Prostate gland (tissue), 2 donors: ENCODE measurements at regions not wholly inside any gene's neighbourhood (a gene's known extent, or its start where the extent isn't known, plus 50 kb on each side); places are given as distances from the start of the nearest gene placed in this dataset.
"Not testable (repeated sequence)": the region's sequence is repeated elsewhere in the genome, so short reads cannot be mapped to it uniquely, and the experiment has no call there.

ENCODE experiments used
- DNase-seq: peaks from one replicate; pipeline ENCODE4 v3.0.0-alpha.2; 2019; ENCODE audit warnings: low spot score
- H3K27ac ChIP-seq, 2 donors: fragments of 200-600 bp; sonication (generic); 2 replicates each; pipeline ENCODE4 v1.5.1; 2017 to 2019
- H3K27me3 ChIP-seq: fragments of 200-600 bp; sonication (generic); replicated peaks from 2 replicates; pipeline ENCODE4 v1.5.1; 2019; ENCODE audit not compliant: insufficient read depth
- H3K36me3 ChIP-seq, 2 donors: fragments of 200-600 bp; sonication (generic); 1 replicate in 1 of 2; 2 replicates in 1 of 2; pipeline versions ENCODE4 v1.5.1 to v1.8.1; 2017 to 2019
- H3K4me1 ChIP-seq: fragments of 200-600 bp; sonication (generic); replicated peaks from 2 replicates; pipeline ENCODE4 v1.5.1; 2019
- H3K4me3 ChIP-seq, 2 donors: fragments of 200-600 bp; sonication (generic); 2 replicates each; pipeline ENCODE4 v1.5.1; 2017 to 2019
- H3K9me3 ChIP-seq: fragments of 200-600 bp; sonication (generic); 2 replicates; pipeline ENCODE4 v1.5.1; 2017
- WGBS: methylation state at CpG from one replicate; pipeline ENCODE4 v1.1.5; 2018; 5-methylcytosine and 5-hydroxymethylcytosine counted together
- intact Hi-C: fragments of 100-400 bp; cut with DNase I; formaldehyde crosslinking; loops from one replicate; pipeline ENCODE4 v1.14.2; 2022

DNA sequence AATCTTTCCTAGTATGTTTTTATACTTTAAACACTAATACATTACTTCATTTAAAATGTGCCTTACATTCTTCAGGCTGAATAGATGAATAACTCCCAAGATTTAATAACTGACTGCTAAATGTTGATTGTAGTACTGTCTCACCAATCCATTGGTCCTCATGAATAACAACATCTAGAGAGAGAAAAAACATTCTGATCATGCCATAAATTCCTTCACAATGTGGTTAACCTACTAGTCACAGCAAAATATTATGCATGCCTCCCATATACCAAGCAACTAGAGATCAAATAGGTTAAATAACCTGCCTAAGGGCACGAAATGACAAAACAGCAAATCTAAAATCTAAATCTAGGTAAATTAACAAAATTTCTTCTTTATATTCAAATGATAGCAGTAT lies 66.2 kb downstream of the SYT15 start:
- H3K4me1 ChIP-seq, H3K27ac ChIP-seq, intact Hi-C loops, H3K9me3 ChIP-seq, DNase-seq, H3K27me3 ChIP-seq, H3K4me3 ChIP-seq, H3K36me3 ChIP-seq: not testable (repeated sequence)
- 50% methylated on average over 1 of the region's 1 CpG for WGBS

DNA sequence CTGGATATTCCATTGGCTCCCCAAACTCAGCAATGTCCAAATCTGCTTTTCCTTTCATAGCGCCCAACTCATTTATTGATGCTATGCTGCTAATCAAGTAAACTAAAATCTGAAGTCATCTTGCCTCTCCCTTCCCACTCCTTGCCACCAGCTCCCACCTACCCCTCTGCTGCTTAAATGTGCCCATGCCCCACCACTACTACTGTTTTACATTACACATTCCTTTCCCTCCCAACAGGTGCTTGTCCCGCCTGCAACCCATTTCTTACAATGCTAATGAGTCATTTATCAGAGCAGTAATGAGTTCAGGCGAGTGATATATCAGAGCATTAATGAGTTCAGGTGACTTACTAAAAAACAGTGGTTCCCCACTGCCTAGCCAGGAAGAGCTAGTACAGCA lies 67.2 kb downstream of the SYT15 start:
- DNase-seq, H3K36me3 ChIP-seq, H3K27ac ChIP-seq, H3K27me3 ChIP-seq, H3K9me3 ChIP-seq, H3K4me1 ChIP-seq, intact Hi-C loops, H3K4me3 ChIP-seq: not testable (repeated sequence)
- 85% methylated on average over 3 of the region's 3 CpGs for WGBS

DNA sequence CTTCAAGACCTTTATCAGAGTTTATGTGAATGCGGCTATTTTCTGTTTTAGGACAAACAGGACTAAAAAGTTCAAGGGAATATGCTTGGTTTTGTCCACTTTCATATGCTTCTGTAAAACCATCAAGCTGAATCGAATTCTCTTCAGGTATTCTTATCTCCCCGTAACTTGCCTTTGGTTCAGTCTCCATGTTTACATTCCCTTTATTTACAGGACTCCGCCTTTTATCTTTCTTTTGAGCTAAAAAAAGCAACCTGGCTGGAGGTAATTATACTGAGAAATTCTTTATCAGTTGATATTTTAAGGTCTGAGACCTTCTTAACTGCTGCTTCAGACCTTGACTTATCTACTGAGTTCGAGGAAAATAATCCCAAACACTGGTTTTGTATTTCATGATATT lies 72.0 kb downstream of the SYT15 start:
- 33% methylated on average over 1 of the region's 5 CpGs for WGBS

DNA sequence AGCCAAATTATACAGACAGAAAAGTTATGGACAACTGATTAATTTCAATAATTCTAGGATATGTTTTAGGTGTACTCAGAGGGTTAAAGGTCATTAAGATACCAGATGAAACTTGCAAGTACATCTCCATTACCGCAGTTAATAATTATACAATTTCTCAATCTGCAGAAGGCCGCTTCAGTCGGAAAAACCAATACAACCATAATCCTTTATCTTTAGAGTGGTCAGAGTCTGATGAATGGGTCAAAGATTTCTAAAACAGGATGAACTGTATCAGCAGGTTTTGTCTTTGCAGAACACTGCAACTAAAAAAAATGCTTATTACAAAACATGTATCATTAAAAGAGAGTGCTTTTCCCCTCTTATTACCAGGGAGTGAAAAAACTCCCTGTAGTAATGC lies 78.5 kb downstream of the SYT15 start:
- H3K27ac ChIP-seq, intact Hi-C loops, H3K4me3 ChIP-seq, H3K36me3 ChIP-seq, H3K9me3 ChIP-seq, DNase-seq, H3K4me1 ChIP-seq, H3K27me3 ChIP-seq: not testable (repeated sequence)
- no CpG with 5 or more reads among the region's 3 CpGs for WGBS

More for the DNA sequence above, 72.0 kb downstream of the SYT15 start:
- H3K4me3 ChIP-seq, intact Hi-C loops, H3K9me3 ChIP-seq, H3K27me3 ChIP-seq, H3K36me3 ChIP-seq, DNase-seq, H3K27ac ChIP-seq, H3K4me1 ChIP-seq: not testable (repeated sequence)

DNA sequence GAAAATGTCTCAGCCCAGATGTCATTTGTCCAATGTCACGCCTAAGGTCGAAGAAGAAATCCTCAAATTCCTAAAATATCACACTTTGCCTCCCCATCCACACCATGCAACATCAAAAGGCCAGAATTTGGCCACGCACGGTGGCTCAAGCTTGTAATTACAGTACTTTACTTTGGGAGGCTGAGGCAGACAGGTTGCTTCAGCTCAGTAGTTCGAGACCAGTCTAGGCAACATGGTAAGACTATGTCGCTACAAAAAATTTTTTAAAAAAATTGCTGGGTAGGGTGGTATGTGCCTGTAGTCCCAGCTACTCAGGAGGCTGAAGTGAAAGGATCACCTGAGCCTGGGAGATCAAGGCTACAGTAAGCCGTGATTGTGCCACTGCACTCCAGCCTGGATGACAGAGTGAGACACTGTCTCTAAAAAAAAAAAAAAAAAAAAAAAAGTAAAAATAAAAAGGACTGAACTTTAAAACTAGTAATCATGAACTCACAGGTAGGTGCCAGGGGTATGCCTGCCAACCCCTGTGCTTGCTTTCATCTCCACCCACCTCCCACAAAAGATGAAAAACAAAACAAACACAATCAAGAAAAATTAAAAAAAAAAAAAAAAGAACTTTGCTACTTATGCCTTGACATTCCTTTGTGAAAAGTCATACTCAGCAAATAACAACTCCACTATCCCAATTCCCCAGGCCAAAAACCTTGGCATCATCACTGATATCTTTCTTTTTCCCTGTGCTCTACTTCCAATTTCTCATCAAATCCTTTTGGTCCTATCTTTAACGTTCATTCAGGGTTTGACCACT lies 81.3 kb downstream of the SYT15 start:
- intact Hi-C loops, H3K4me3 ChIP-seq, H3K4me1 ChIP-seq, H3K36me3 ChIP-seq, H3K27ac ChIP-seq, H3K27me3 ChIP-seq, H3K9me3 ChIP-seq, DNase-seq: not testable (repeated sequence)
- WGBS, result 35% methylated on average over 1 of the region's 8 CpGs

DNA sequence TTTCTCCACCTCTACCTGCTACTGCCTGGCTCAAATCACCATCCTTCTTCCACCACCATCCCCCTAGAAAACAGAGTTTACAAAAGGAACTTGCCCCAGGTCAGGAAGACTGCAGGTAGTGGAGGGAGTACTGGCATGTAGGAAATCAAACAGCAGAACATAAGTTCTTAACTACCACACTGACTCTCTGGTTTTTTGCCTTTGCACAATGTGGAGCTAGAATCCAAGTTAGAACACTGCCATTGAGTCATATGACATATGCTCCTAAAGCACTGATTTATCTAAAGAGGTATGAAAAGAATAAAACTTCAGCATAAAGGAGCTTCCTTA lies 81.9 kb downstream of the SYT15 start:
- H3K27ac ChIP-seq, H3K4me1 ChIP-seq, H3K9me3 ChIP-seq, DNase-seq, H3K4me3 ChIP-seq, intact Hi-C loops, H3K36me3 ChIP-seq, H3K27me3 ChIP-seq: not testable (repeated sequence)

DNA sequence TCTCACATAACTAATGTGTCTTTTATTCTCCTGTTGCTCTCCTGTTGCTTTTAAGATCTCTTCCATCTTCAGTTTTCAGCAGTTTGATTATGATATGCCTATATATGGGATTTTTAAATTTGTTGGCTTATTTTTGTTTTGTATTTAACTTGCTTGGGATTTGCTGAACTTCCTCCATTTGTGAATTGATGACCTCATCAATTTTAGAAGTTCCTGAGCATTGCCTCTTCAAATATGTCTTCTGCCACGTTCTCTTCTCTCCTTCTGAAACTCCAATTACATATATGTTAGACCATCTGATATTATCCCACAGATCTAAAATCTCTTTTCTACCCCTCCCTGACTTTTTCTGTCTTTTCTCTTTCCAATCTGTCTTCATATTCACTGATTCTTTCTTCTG lies 86.6 kb downstream of the SYT15 start:
- intact Hi-C loops, DNase-seq, H3K4me1 ChIP-seq, H3K4me3 ChIP-seq, H3K9me3 ChIP-seq, H3K27me3 ChIP-seq, H3K36me3 ChIP-seq, H3K27ac ChIP-seq: not testable (repeated sequence)
- WGBS, result 60% methylated on average over 1 of the region's 1 CpG

DNA sequence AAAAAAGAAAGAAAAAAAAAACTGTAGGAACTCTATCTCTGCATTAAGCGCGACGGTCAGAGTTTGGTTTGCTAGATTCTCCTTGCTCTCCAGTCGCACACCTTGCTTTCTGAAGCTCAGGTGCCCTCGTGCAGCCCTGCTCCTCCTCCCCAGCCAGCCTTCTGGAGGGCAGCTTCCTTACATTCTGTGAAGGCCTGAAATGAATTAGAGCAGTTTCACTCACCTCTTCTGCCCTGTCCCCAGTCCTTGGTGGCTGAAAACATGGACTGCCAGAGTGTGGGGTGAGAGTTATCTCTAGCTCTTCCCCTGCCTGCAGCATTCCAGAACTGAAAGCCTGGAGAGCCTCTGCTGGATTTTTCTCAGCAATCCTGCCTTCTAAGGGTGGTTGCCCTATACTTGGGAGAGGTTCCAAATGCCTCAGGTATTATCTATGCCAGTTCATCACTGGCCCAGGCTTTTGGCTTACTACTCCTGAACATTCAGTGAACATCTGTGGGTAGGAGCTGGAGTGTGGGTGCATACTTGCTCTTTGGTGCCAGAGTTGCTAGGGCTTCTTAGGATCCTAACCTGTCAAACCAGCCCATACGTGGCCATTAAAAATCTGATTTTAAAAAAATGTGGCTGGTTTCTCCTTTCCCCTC lies 89.5 kb downstream of the SYT15 start:
- H3K27me3 ChIP-seq, DNase-seq, intact Hi-C loops, H3K4me3 ChIP-seq, H3K27ac ChIP-seq, H3K4me1 ChIP-seq, H3K9me3 ChIP-seq, H3K36me3 ChIP-seq: not testable (repeated sequence)
- 68% methylated on average over 4 of the region's 6 CpGs for WGBS

DNA sequence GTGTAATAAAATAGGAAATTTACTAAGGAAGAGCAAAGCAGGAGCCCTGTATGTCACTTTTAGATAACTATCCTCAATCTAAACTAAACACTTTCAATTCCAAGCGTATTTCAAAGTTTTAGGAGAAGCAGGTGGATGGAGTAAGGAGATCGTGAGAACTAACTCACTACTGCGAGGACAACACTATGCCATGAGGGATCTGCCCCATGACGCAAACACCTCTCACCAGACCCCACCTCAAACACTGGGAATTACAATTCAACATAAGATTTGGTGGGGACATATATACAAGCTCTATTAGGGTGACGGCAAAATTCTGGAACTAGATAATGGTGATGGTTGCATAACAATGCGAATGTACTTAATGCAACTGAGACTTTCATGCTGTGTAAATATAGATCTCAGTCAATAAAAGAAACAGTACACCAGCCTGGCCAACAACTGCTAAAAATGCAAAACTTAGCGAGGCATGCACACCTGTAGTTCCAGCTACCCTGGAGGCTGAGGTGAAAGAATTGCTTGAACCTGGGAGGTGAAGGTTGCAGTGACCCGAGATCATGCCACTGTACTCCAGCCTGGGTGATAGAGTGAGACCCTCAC lies 99.0 kb downstream of the SYT15 start:
- H3K27ac ChIP-seq, intact Hi-C loops, H3K9me3 ChIP-seq, H3K27me3 ChIP-seq, H3K4me1 ChIP-seq, H3K4me3 ChIP-seq, DNase-seq, H3K36me3 ChIP-seq: not testable (repeated sequence)
- no CpG with 5 or more reads among the region's 8 CpGs for WGBS

DNA sequence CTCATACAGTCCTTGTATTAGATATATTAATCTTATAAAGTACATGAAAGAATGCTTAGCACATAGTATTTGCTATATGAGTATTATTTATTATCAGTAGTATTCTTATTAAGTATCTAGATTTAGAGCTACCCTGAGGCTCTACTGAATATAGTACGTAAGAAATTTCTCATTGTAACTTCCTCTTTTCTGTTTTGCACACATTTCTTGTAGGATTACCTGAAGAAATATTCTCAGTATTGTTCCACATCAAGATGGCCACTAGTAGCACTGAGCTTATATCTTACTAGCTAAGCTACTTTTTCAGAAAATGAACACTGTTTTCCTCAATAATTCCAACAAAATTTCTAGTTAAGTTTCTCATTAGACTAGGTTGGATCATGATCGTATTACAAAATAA lies 112.5 kb downstream of the SYT15 start:
- H3K27ac ChIP-seq, DNase-seq, H3K9me3 ChIP-seq, intact Hi-C loops, H3K27me3 ChIP-seq, H3K4me1 ChIP-seq, H3K4me3 ChIP-seq, H3K36me3 ChIP-seq: not testable (repeated sequence)
- no CpG with 5 or more reads among the region's 2 CpGs for WGBS

DNA sequence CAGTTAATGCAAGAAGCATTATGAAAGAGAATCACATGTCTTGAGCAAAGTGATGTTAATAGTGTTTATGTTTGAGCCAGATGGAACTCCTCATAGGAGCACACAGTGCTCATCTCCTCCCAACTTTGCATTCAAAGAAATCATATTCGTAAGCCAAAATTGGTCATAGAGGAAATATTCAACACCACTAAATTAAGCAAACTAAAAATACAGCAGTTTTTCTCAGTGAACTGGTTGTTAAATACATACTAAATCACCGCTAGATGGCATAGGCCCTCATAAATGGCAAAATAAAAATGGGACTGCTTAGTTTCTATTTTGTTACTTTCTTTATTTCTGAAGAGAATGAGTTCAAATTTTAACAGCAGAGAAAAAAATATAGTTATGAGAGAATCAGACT lies 114.3 kb downstream of the SYT15 start:
- H3K4me1 ChIP-seq, intact Hi-C loops, H3K36me3 ChIP-seq, H3K27ac ChIP-seq, H3K4me3 ChIP-seq, DNase-seq, H3K9me3 ChIP-seq, H3K27me3 ChIP-seq: not testable (repeated sequence)
- 0% methylated on average over 1 of the region's 2 CpGs for WGBS

DNA sequence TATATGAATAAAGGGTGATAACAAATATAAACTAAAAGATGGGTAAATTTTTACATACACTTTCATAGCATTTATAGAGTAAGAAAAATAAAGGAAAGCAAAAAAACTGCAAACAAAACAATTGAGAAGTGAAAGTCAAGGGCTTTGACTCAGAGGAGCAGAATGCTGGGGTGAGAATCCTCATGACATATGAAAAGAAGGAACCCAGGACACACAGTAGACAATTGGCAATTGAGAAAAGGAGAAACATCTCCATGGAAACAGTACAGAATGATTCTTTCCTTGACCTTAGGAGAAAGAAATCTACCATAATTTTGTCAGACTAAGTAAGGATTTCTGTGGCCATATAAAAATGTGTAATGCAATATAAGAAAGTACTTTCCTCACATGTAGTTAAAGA lies 138.3 kb downstream of the SYT15 start:
- H3K4me1 ChIP-seq, intact Hi-C loops, H3K4me3 ChIP-seq, DNase-seq, H3K27ac ChIP-seq, H3K27me3 ChIP-seq, H3K9me3 ChIP-seq, H3K36me3 ChIP-seq: not testable (repeated sequence)

DNA sequence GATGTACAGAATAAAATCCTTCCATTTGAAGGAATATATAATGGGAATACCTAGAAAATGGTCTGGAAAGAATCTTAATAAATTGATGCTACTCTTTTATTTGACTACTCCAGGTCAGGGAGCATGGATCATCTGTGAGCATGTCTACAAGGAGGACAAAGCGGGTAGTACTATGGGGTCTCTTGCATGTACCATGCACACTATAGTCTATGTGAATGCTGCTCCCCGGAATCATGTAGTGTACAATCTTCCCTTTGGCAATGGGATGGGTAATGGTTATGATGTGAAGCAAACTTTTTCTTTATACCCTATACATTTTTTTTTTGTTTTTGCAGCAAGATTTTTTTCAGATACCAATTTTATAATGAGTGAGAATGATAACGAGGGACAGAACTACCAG lies 139.1 kb downstream of the SYT15 start:
- 92% methylated on average over 3 of the region's 3 CpGs for WGBS
- H3K27me3 ChIP-seq, intact Hi-C loops: not testable (repeated sequence)

More for the DNA sequence above, 139.1 kb downstream of the SYT15 start:
- H3K36me3 ChIP-seq, H3K4me1 ChIP-seq, H3K27ac ChIP-seq, DNase-seq, H3K9me3 ChIP-seq, H3K4me3 ChIP-seq: not testable (repeated sequence)
